GM23338 (cell line): ENCODE measurements at regions not wholly inside any gene's neighbourhood (a gene's known extent, or its start where the extent isn't known, plus 50 kb on each side); places are given as distances from the start of the nearest gene placed in this dataset.

Source experiments
- CREB1 ChIP-seq: fragments of 250-450 bp; sonication (Bioruptor Pico); IDR thresholded peaks from 2 replicates; pipeline ENCODE4 v1.5.0; 2020; ENCODE audit warnings: low read depth, mild to moderate bottlenecking, moderate library complexity
- EZH2 ChIP-seq: fragments of 200-600 bp; sonication (generic); IDR thresholded peaks from one replicate; pipeline ENCODE4 v1.8.0; 2017; ENCODE audit warnings: antibody characterized with exemption, mild to moderate bottlenecking, low read depth; ENCODE audit not compliant: unreplicated experiment
- JUNB ChIP-seq: IDR thresholded peaks from one replicate; pipeline ENCODE4 v1.6.1; 2016; ENCODE audit warnings: antibody characterized with exemption; ENCODE audit not compliant: unreplicated experiment
- REST ChIP-seq: IDR thresholded peaks from one replicate; pipeline ENCODE4 v1.6.1; 2018; ENCODE audit warnings: antibody characterized with exemption; ENCODE audit not compliant: unreplicated experiment
- TF ChIP-seq, protein P1 (sequence below), 2 experiments: fragments of 200-600 bp in 1 of 2; sonication (generic) in 1 of 2; conservative IDR thresholded peaks; 2 replicates each; pipeline versions ENCODE4 v1.5.1 to v1.6.1; 2016 to 2017; ENCODE audit warnings: antibody characterized with exemption in 2 of 2, low read depth in 2 of 2, mild to moderate bottlenecking in 2 of 2, moderate library complexity in 1 of 2

- TF ChIP-seq, protein P1, sequence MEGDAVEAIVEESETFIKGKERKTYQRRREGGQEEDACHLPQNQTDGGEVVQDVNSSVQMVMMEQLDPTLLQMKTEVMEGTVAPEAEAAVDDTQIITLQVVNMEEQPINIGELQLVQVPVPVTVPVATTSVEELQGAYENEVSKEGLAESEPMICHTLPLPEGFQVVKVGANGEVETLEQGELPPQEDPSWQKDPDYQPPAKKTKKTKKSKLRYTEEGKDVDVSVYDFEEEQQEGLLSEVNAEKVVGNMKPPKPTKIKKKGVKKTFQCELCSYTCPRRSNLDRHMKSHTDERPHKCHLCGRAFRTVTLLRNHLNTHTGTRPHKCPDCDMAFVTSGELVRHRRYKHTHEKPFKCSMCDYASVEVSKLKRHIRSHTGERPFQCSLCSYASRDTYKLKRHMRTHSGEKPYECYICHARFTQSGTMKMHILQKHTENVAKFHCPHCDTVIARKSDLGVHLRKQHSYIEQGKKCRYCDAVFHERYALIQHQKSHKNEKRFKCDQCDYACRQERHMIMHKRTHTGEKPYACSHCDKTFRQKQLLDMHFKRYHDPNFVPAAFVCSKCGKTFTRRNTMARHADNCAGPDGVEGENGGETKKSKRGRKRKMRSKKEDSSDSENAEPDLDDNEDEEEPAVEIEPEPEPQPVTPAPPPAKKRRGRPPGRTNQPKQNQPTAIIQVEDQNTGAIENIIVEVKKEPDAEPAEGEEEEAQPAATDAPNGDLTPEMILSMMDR (conservative IDR thresholded peaks at IDR 0.05; ENCODE audit: low read depth in 2 of 2): no peak
- TF ChIP-seq CREB1: no peak
- no peak for TF ChIP-seq REST
- TF ChIP-seq EZH2: no peak
- no peak for TF ChIP-seq JUNB
These were observed 324.9 kb upstream of the DAB1 start for GRCh38 chr1:57748719-57749118.
